Astrocyte (in vitro differentiated cells and primary cell): ENCODE measurements at regions not wholly inside any gene's neighbourhood (a gene's known extent, or its start where the extent isn't known, plus 50 kb on each side); places are given as distances from the start of the nearest gene placed in this dataset.

Source experiments
- DNase-seq: peaks from one replicate; pipeline ENCODE4 v3.0.0-alpha.2; 2010; ENCODE audit warnings: low read depth
- FAIRE-seq: peaks from 2 replicates; lab custom pipeline; 2011; peaks lifted over from hg19 to GRCh38; lab: Jason Lieb, UNC
- H2AFZ ChIP-seq: 2 replicates; pipeline ENCODE4 v1.6.0; 2012; ENCODE audit warnings: low read depth, low read length, inconsistent platforms
- H3K27ac ChIP-seq: 2 replicates; pipeline ENCODE4 v1.5.1; 2011; ENCODE audit warnings: low read depth, low read length, inconsistent platforms
- H3K27me3 ChIP-seq: 2 replicates; pipeline ENCODE4 v1.6.0; 2011; ENCODE audit warnings: low read length, inconsistent platforms; ENCODE audit not compliant: insufficient read depth
- H3K36me3 ChIP-seq: 2 replicates; pipeline ENCODE4 v1.5.1; 2011; ENCODE audit warnings: low read length, inconsistent platforms; ENCODE audit not compliant: insufficient read depth
- H3K4me1 ChIP-seq: 2 replicates; pipeline ENCODE4 v1.5.1; 2011; ENCODE audit warnings: low read length, inconsistent platforms; ENCODE audit not compliant: insufficient read depth
- H3K4me2 ChIP-seq: 2 replicates; pipeline ENCODE4 v1.6.0; 2012; ENCODE audit warnings: low read length, inconsistent platforms
- H3K4me3 ChIP-seq: 2 replicates; pipeline ENCODE4 v1.5.1; 2011; ENCODE audit warnings: low read depth, mild to moderate bottlenecking, low read length, inconsistent platforms; ENCODE audit not compliant: insufficient read depth
- H3K79me2 ChIP-seq: 2 replicates; pipeline ENCODE4 v1.6.0; 2012; ENCODE audit warnings: mild to moderate bottlenecking, low read length, inconsistent platforms; ENCODE audit not compliant: insufficient read depth
- H3K9ac ChIP-seq: 2 replicates; pipeline ENCODE4 v1.6.0; 2012; ENCODE audit warnings: mild to moderate bottlenecking, low read length, inconsistent platforms
- H3K9me3 ChIP-seq: 2 replicates; pipeline ENCODE4 v1.5.1; 2012; ENCODE audit warnings: low read depth, mild to moderate bottlenecking, low read length, inconsistent platforms; ENCODE audit not compliant: insufficient read depth
- H4K20me1 ChIP-seq: 2 replicates; pipeline ENCODE4 v1.6.0; 2012; ENCODE audit warnings: low read length, inconsistent platforms; ENCODE audit not compliant: insufficient read depth
- H3K27ac Mint-ChIP-seq: one replicate; pipeline ENCODE4 v1.8.0; 2021; ENCODE audit warnings: mild to moderate bottlenecking, mixed read lengths; ENCODE audit not compliant: unreplicated experiment
- H3K27me3 Mint-ChIP-seq: one replicate; pipeline ENCODE4 v1.8.0; 2021; ENCODE audit warnings: low read depth, mixed read lengths; ENCODE audit not compliant: unreplicated experiment
- H3K36me3 Mint-ChIP-seq: one replicate; pipeline ENCODE4 v1.8.0; 2021; ENCODE audit warnings: low read depth, mixed read lengths; ENCODE audit not compliant: unreplicated experiment
- H3K4me1 Mint-ChIP-seq: one replicate; pipeline ENCODE4 v1.8.0; 2021; ENCODE audit warnings: low read depth, mixed read lengths; ENCODE audit not compliant: unreplicated experiment
- H3K4me3 Mint-ChIP-seq: one replicate; pipeline ENCODE4 v1.8.0; 2021; ENCODE audit warnings: mild to moderate bottlenecking, moderate library complexity, mixed read lengths; ENCODE audit not compliant: unreplicated experiment
- H3K9me3 Mint-ChIP-seq: one replicate; pipeline ENCODE4 v1.8.0; 2021; ENCODE audit warnings: mild to moderate bottlenecking, mixed read lengths; ENCODE audit not compliant: unreplicated experiment
- CTCF ChIP-seq: IDR thresholded peaks from 2 replicates; pipeline ENCODE4 v1.5.1; 2011; ENCODE audit warnings: low read depth, mild to moderate bottlenecking, inconsistent platforms, low read length, moderate library complexity; ENCODE audit not compliant: insufficient read depth
- EZH2 ChIP-seq: IDR thresholded peaks from 2 replicates; pipeline ENCODE4 v1.6.1; 2012; ENCODE audit warnings: mild to moderate bottlenecking, low read length, inconsistent platforms; ENCODE audit not compliant: insufficient read depth

DNA sequence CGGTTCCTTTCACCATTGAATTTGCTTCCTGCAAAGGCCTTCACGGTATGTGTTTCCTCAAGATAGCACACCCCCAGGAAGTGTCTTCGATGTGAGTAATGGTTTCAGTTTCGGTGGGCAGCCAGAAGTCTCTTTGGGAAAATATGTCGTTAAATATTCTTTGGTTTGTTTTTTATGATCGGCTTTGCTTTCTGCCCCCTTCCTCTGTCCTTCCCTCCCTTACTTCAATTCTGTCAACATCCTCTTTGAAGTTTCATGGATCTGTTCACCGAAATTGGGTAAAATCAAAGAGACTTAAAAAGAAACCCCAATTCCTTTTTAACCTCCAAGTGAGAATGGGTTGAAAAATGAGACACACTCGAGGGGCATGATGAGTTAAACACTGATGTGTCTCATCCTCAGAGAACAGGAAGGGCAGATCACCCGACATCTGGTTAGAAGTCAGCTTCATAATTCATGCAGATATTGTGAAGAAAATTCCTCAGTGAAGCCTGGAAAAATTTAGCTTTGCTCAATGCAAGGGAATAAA, 170.8 kb upstream of the HABP2 start:
- Histone ChIP-seq H3K27ac (peak overlapping the region; percentile 37), H2AFZ (no peak overlapping the region), H3K36me3 (no peaks in the 10 kb centered on the region), H4K20me1 (no peaks in the 10 kb centered on the region), H3K4me3 (peak overlapping the region; percentile 47), H3K4me2 (peak overlapping the region; percentile 77), H3K79me2 (no peaks in the 10 kb centered on the region), H3K9ac (peak overlapping the region; percentile 62), H3K27me3 (no peaks in the 10 kb centered on the region), H3K9me3 (no peaks in the 10 kb centered on the region), H3K4me1 (peaks cover 34% of the 10 kb centered on the region)
- Mint-ChIP-seq H3K27ac (peak overlapping the region; percentile 99), H3K27me3 (no peaks in the 10 kb centered on the region), H3K4me3 (no peak overlapping the region), H3K9me3 (no peaks in the 10 kb centered on the region), H3K4me1 (peaks cover 44% of the 10 kb centered on the region), H3K36me3 (no peaks in the 10 kb centered on the region)
- peak; percentile 44 for DNase-seq
- peak; percentile 79 for FAIRE-seq
- TF ChIP-seq EZH2 (no peak), CTCF (no peak)

DNA sequence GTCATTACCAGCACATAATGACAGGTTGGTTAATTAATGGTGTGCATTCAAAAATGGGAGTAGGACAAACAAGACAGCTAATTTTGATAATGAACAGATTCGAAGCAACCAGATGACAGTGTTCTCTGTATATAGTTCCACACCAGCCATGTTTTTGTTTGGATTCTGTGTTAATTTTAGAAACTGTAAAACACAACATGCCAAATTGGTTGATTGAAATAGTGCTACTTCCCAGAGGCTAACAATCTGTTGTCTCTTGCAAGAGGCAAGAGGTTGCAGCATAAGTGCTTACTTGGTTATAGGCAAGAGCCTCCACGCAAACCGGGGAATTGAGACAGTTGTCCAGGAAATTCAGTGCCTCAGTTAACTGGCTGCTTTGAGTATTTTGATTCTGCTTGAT, 170.2 kb upstream of the HABP2 start:
- H3K9me3 ChIP-seq: no peaks in the 10 kb centered on the region
- no peak for FAIRE-seq
- H3K4me2 ChIP-seq: peak overlapping the region; percentile 77
- peaks cover 34% of the 10 kb centered on the region for H3K4me1 ChIP-seq
- Mint-ChIP-seq H3K27ac (peak overlapping the region; percentile 99), H3K36me3 (no peaks in the 10 kb centered on the region), H3K9me3 (no peaks in the 10 kb centered on the region), H3K27me3 (no peaks in the 10 kb centered on the region), H3K4me3 (no peak overlapping the region), H3K4me1 (peaks cover 44% of the 10 kb centered on the region)
- no peak overlapping the region for H3K4me3 ChIP-seq
- no peaks in the 10 kb centered on the region for H3K27me3 ChIP-seq
- no peaks in the 10 kb centered on the region for H4K20me1 ChIP-seq
- no peak for DNase-seq
- H3K36me3 ChIP-seq: no peaks in the 10 kb centered on the region
- TF ChIP-seq CTCF (no peak), EZH2 (no peak)
- H3K27ac ChIP-seq: no peak overlapping the region
- H3K79me2 ChIP-seq: no peaks in the 10 kb centered on the region
- H2AFZ ChIP-seq: no peak overlapping the region
- H3K9ac ChIP-seq: no peak overlapping the region

GRCh38 chr10:113384181-113384580, 168.7 kb upstream of the HABP2 start:
- H3K79me2 ChIP-seq: no peaks in the 10 kb centered on the region
- H3K4me1 ChIP-seq: peaks cover 34% of the 10 kb centered on the region
- no peak overlapping the region for H3K27ac ChIP-seq
- Mint-ChIP-seq H3K4me3 (no peak overlapping the region), H3K27ac (no peak overlapping the region), H3K36me3 (no peaks in the 10 kb centered on the region), H3K27me3 (no peaks in the 10 kb centered on the region), H3K4me1 (peaks cover 44% of the 10 kb centered on the region), H3K9me3 (no peaks in the 10 kb centered on the region)
- no peak overlapping the region for H2AFZ ChIP-seq
- H3K9me3 ChIP-seq: no peaks in the 10 kb centered on the region
- no peaks in the 10 kb centered on the region for H3K36me3 ChIP-seq
- no peak overlapping the region for H3K4me2 ChIP-seq
- no peaks in the 10 kb centered on the region for H4K20me1 ChIP-seq
- TF ChIP-seq CTCF (no peak), EZH2 (no peak)
- H3K4me3 ChIP-seq: no peak overlapping the region
- no peak for FAIRE-seq
- H3K9ac ChIP-seq: no peak overlapping the region
- no peak for DNase-seq
- H3K27me3 ChIP-seq: peaks cover 2% of the 10 kb centered on the region
